PFSK-1 (cell line): ENCODE measurements at regions not wholly inside any gene's neighbourhood (a gene's known extent, or its start where the extent isn't known, plus 50 kb on each side); places are given as distances from the start of the nearest gene placed in this dataset.

Experiments used
- FOXP2 ChIP-seq: optimal IDR thresholded peaks from 2 replicates; pipeline ENCODE3; 2011; ENCODE audit warnings: borderline replicate concordance, control low read depth, inconsistent platforms; ENCODE audit not compliant: insufficient read depth; ENCODE audit errors: extremely low read length, extremely low read depth
- POLR2AphosphoS5 ChIP-seq: IDR thresholded peaks from 2 replicates; pipeline ENCODE4 v1.6.1; 2012; ENCODE audit warnings: low read depth, mild to moderate bottlenecking, control low read depth, low read length, moderate library complexity
- REST ChIP-seq, 2 experiments: IDR thresholded peaks; 2 replicates each; pipeline versions ENCODE4 v1.6.1 to v1.8.0; 2011 to 2012; ENCODE audit warnings: low read depth in 2 of 2, low read length in 2 of 2, control low read depth in 1 of 2, inconsistent platforms in 1 of 2, mild to moderate bottlenecking in 1 of 2, moderate library complexity in 1 of 2; ENCODE audit not compliant: insufficient read depth in 1 of 2
- SIN3A ChIP-seq: IDR thresholded peaks from 2 replicates; pipeline ENCODE4 v1.6.1; 2012; ENCODE audit warnings: mild to moderate bottlenecking, low read length, moderate library complexity, borderline replicate concordance; ENCODE audit not compliant: insufficient read depth
- TAF1 ChIP-seq: IDR thresholded peaks from 2 replicates; pipeline ENCODE4 v1.6.1; 2012; ENCODE audit warnings: low read length, control low read depth, borderline replicate concordance; ENCODE audit not compliant: insufficient read depth

DNA sequence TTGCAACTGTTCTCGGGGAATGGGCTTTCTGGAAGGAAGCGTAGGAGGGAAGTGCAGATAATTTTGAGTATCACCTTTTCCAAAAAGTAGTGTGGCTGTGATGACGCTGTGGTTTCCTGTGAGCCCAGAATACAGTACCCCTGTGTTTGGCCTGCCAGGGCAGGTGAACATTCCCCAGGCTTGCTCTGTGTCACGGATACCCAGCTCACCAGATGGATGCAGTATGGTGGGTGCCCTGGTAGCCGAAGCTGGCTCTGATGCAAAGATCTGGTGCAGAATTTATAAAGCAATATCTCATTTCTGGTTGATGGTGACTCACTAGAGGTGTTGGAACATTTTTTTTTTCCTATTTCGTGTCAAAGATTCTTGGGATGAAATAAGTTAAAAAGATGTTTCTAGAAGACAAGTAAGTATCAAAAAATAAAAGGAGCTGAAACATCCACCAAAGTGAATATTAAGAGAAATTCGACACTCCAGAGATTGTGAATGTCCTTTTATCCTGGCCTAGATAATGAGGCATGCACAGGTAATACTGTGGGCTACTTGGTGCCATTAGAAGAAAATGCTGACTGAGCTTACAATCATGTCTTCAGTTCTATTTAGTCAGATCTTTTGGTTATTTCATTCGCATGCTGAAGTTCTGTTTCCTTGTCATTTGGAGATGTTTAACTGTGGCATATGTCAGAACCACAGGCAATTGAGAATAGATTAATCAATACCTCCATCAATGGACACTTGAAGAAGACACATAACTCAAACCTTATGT lies 200.1 kb downstream of the GADD45G start:
- TF ChIP-seq POLR2AphosphoS5 (no peak), SIN3A (no peak), REST (IDR thresholded peaks at IDR 0.05; ENCODE audit: insufficient read depth in 1 of 2, low read depth in 2 of 2, low read length in 2 of 2) (no peak), TAF1 (no peak), FOXP2 (no peak)
